Astrocyte of the cerebellum (primary cell): ENCODE measurements at regions not wholly inside any gene's neighbourhood (a gene's known extent, or its start where the extent isn't known, plus 50 kb on each side); places are given as distances from the start of the nearest gene placed in this dataset.

Source experiments
- DNase-seq: peaks from one replicate; pipeline ENCODE4 v3.0.0-alpha.2; 2011; ENCODE audit warnings: low read depth
- H3K4me3 ChIP-seq: 2 replicates; pipeline ENCODE4 v1.5.1; 2011; ENCODE audit warnings: mild to moderate bottlenecking, low read depth, low read length, moderate library complexity
- in situ Hi-C: cut with HindIII; loops from 2 replicates; pipeline ENCODE4 v1.10.0; 2017; ENCODE audit warnings: low sequenced_read_pairs
- TF ChIP-seq, protein P1 (sequence below): IDR thresholded peaks from 2 replicates; pipeline ENCODE4 v1.5.1; 2012; ENCODE audit warnings: low read length, low read depth, moderate library complexity, mild to moderate bottlenecking; ENCODE audit errors: missing control alignments

DNA sequence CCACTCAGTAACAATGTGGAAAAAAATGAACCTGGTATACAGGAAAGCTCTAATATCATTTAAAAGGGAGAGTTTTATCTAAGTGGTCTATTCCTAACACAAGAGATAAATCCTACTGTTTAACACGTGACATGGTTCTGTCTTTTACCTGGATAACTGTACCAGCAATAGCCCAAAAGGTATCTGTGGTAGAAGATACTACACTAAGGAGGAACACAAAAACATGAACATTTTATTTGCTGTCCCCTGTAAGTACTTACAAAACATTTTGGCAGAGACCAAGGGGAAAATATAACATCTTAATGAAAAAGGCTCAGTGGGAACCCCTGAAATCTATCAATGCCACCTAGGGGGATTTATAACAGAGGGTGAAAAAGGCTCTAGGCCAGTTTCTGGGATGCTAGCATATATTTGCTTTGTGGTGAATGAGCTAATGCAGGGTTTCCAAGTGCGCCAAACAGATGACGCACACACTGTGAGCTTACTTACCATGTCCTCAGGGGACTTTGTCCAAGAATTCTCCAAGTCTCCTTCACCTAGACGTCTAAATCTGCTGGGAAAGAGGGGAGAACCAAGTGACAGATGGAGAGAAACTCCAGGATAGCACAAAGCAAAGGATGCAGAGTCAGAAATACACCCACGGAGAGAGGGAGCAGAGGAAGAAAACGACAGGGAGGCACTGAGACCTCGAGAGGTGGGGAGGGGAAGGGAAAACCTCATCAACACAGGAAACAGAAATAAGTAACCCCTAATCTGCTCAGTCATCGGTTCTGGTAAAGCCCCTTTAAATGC is 112.5 kb upstream of the PRNP start:
- peak overlapping the region; percentile 9 for H3K4me3 ChIP-seq
- in situ Hi-C loops = no loop called here
- TF ChIP-seq, protein P1, sequence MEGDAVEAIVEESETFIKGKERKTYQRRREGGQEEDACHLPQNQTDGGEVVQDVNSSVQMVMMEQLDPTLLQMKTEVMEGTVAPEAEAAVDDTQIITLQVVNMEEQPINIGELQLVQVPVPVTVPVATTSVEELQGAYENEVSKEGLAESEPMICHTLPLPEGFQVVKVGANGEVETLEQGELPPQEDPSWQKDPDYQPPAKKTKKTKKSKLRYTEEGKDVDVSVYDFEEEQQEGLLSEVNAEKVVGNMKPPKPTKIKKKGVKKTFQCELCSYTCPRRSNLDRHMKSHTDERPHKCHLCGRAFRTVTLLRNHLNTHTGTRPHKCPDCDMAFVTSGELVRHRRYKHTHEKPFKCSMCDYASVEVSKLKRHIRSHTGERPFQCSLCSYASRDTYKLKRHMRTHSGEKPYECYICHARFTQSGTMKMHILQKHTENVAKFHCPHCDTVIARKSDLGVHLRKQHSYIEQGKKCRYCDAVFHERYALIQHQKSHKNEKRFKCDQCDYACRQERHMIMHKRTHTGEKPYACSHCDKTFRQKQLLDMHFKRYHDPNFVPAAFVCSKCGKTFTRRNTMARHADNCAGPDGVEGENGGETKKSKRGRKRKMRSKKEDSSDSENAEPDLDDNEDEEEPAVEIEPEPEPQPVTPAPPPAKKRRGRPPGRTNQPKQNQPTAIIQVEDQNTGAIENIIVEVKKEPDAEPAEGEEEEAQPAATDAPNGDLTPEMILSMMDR = no peak
- DNase-seq = peak; percentile 100

DNA sequence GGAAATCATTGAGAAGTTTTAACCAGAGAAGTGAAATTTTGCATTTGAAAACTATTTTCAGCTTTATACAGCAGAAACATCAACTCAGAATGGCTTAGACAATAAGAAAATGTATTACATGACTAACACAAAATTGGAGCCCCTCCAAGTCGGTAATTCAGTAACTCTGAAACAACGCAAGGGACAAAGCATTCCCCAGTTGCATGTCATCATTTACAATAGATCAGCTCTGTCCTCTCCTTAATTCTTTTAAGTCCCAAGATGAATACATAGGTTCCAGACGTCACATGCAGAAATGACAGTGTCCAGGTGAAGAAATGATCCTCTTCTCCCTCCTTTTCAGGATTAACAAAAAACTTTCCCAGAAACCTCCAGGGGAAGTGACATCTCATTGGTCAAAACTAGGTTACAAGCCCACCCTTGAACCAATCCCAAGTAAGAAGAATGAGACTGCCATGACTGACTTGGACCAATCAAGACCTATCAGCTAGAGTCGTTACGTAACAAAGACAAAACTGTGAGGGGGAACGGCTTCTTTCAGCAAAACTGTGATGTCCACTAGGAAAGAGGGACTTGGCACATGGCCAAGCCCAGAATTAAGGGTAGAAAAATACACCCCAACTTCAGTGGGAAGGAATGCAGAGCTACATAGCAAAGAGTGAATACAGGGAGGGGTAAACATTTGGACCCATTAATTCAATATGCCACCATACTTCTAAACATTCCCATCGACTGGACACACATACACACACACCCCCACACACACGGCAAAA is 114.3 kb upstream of the PRNP start:
- TF ChIP-seq, protein P1 = no peak
- H3K4me3 ChIP-seq = no peak overlapping the region
- no peak for DNase-seq
- in situ Hi-C loops = no loop called here

DNA sequence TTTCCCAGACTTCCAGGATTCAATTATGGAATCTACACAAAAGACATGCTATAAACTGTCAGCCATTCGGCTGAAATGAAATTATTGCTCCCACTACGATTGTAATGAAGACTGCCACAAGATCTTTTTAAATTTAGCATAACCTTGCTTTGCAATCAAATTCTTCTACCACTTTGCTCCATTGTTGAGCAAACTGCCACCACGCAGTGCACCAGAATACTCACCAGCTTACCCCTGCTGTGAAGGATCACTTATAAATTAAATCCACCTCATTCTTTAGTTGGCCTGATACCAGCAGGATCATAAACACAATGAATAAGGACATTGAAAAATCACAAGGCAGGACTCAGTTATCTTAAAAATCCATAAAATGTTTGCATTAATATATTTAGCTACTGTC is 116.4 kb upstream of the PRNP start:
- in situ Hi-C loops = loop anchor here (5.0 kb wide), 1 partner anchor 88 kb away; no protein-coding TSS in a partner anchor
- DNase-seq = no peak
- H3K4me3 ChIP-seq = no peak overlapping the region
- TF ChIP-seq, protein P1 = no peak

DNA sequence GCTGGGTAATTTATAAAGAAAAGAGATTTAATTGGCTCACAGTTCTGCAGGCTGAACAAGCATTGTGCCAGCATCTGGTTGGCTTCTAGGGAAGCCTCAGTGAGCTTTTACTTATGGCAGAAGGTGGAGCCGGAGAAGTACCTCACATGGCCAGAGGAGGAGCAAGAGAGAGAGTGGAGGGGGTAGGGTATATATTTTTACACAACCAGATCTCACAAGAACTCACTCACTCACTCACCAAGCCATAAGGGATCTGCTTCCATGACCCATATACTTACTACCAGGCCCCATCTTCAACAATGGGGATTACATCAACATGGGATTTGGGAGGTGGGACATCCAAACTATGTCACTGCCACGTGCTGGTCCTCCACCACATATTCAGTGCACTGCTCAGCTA is 117.2 kb upstream of the PRNP start:
- no peak overlapping the region for H3K4me3 ChIP-seq
- TF ChIP-seq, protein P1 = no peak
- in situ Hi-C loops = loop anchor here (5.0 kb wide), 1 partner anchor 87 kb away; no protein-coding TSS in a partner anchor
- no peak for DNase-seq

DNA sequence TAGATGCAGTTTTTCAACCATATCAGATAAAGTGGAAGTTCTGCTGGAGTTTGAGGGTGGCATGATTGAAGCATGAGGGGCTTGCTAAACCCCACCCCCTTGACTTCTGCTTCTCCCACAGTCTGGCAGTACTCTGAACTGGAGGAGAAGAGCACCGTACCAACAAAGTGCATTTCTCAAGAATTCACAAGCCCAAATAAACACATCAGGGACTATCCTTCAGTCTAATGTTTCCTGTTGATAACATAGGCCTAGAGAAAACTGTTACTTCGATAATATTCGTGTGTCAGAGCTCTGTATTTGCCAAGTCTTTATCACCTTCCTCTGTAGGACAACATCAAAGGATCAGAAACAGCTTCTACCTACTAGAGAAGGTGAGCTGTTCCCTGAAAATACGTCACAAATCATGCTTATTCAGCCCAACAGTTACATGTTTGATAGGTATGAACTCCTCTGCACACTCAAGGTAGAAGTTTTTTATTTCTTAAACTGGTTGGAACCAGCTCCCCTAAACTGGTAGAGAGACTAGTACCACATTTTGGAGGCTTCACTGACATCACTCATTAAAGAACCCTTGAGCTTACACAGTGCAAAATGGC is 117.8 kb upstream of the PRNP start:
- in situ Hi-C loops = loop anchor here (5.0 kb wide), 1 partner anchor 86 kb away; no protein-coding TSS in a partner anchor
- no peak for DNase-seq
- H3K4me3 ChIP-seq = no peak overlapping the region

DNA sequence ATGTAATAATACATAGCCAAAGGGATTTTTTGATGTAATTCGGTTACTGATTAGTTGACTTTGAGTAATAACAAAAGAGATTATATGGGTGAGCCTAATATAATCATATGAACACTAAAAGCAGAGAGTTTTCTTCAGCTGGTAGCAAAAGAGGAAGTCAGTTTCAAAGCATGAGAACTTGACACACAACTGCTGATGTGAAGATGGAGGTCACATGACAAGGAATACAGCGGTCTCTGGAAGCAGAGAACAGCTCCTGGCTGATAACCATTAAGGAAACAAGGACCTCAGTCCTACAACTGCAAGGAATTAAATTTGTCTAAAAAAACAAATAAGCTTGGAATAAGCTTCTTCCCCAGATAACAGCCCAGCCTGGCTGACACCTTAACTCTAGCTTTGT is 119.1 kb upstream of the PRNP start:
- no peak overlapping the region for H3K4me3 ChIP-seq
- TF ChIP-seq, protein P1 = no peak
- no peak for DNase-seq
- in situ Hi-C loops = loop anchor here (5.0 kb wide), 1 partner anchor 85 kb away; no protein-coding TSS in a partner anchor

More for the DNA sequence above, 117.8 kb upstream of the PRNP start:
- TF ChIP-seq, protein P1 = no peak
